ENCODE measurements at regions not wholly inside any gene's neighbourhood (a gene's known extent, or its start where the extent isn't known, plus 50 kb on each side); places are given as distances from the start of the nearest gene placed in this dataset.

GRCh38 chr3:86282106-86282787 lies 708.7 kb downstream of the VGLL3 start:
- DNase-seq (ENCODE audit: low spot score): no peak

DNA sequence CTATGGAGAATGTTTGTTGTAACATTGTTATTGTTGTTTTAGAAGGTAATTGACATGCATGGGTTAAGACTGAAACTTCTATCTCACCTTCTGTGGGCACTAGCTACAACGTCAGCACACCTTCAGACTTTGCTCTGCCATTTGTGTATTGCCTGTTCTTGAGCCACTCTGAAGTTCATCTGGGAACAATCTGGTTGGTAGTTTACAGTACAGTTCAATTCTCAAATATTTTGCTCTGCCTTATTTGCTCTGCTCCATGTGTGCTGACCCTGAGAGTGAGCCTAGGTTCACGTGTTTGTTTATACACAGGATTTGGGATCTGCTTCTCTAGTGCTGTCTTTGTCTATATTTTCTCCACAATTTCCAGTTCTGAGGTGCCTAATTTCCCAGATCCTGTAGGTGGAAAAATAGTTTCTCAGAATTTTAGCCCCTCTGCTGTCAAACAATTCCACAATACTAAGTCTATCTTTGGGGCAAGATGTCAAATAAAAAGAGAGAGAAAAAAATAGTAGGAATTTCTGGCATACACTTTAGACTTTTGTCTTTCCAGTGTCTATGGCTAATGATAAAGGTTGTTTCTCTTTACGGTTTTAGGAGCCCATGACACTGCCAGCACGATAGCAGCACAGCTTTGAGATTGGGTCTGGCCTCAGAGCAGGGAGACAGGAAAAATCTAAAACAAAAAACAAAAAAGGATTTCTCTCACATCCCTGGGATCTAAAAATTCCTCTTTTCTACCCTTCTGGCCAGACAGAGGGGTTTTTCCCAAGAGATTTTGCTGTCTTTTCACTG lies 721.4 kb downstream of the VGLL3 start:
- DNase-seq (ENCODE audit: low spot score): no peak

- DNase-seq (ENCODE audit: low spot score): no peak
These were observed 732.9 kb downstream of the VGLL3 start for GRCh38 chr3:86257955-86258641.

DNA sequence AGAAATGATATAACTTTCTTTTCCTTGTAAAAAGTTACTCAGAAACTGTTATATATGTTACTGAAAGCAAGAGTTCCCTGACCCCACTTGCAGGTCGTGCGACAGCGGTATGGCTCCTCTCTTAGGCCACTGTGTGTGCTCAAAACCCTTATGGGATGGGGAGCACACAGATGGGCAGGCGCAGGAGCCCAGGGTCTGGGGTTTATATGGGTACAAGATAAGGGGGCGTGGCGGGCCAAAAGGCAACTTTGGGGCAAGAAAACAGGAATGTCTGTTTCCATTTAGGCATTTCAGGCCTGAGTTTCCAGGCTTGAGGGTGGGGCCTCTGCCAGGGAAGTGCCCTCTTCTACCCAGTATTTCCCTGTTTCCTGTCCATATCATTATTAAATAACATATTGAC lies 736.5 kb downstream of the VGLL3 start:
- DNase-seq (ENCODE audit: low spot score): no peak

DNA sequence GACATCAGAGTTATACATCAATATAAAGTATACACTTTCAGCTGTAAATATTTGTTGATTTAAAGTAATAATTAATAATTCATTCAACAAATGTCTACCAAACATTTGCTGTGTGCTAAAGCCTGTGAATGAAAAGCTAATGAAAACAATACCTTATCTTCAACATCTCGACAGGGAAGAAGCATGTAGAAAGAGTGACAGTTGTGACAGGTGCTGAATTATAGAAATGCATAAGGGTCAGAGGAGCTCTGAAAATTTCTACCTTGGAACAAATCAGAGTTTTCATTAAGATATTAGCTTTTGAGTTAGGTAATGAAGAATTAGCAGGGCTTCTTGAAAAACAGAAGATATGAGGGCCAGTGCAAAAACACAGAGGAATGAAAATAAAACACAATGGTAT lies 739.2 kb downstream of the VGLL3 start:
- no peak for DNase-seq (ENCODE audit: low spot score)

GRCh38 chr3:86249833-86250232 lies 741.1 kb downstream of the VGLL3 start:
- no peak for DNase-seq (ENCODE audit: low spot score)

- peak; percentile 1 for DNase-seq (ENCODE audit: low spot score)
These were observed 745.6 kb downstream of the VGLL3 start for GRCh38 chr3:86245360-86245759.

DNA sequence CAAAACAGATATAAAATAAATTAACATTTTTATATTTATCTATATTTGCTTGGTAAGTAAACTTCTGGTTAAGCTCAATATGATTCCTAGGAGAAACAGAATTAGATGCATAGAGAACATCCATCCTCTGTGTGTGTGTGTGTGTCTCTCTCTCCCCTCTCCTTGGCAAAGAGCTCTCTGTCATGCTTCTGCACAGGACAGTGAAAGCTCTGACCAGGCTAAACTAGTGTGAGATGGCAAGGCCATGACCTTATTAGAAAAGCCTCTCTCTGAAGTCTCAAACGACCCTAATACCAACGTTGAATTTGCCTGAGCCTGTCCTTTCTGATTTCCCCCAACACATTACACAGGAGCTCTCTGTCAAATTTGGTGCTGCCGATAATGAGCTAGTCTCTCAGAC lies 746.0 kb downstream of the VGLL3 start:
- DNase-seq (ENCODE audit: low spot score): no peak

DNA sequence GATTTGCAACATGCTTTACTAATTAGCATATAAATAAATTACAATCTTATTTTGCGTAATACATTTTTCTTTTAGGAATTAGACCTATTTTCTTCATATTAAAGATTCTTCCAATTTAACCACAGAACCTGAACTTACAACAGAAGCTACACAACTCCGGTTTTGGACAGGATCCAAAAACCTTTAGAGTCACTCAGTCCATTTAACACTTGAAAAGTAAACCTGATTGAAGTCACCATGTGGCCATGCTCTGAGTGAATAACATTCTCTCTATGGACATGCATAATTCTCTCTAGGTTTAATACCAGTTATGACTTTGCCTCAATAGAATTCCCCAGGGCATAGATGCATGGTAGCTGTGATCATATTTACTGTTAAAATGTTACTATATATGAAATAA lies 751.0 kb downstream of the VGLL3 start:
- no peak for DNase-seq (ENCODE audit: low spot score)

GRCh38 chr3:86234506-86235254 lies 756.3 kb downstream of the VGLL3 start:
- no peak for DNase-seq (ENCODE audit: low spot score)

GRCh38 chr3:86230762-86231161 lies 760.2 kb downstream of the VGLL3 start:
- no peak for DNase-seq (ENCODE audit: low spot score)

- no peak for DNase-seq (ENCODE audit: low spot score)
These were observed 761.2 kb downstream of the VGLL3 start for GRCh38 chr3:86229775-86230094.

DNA sequence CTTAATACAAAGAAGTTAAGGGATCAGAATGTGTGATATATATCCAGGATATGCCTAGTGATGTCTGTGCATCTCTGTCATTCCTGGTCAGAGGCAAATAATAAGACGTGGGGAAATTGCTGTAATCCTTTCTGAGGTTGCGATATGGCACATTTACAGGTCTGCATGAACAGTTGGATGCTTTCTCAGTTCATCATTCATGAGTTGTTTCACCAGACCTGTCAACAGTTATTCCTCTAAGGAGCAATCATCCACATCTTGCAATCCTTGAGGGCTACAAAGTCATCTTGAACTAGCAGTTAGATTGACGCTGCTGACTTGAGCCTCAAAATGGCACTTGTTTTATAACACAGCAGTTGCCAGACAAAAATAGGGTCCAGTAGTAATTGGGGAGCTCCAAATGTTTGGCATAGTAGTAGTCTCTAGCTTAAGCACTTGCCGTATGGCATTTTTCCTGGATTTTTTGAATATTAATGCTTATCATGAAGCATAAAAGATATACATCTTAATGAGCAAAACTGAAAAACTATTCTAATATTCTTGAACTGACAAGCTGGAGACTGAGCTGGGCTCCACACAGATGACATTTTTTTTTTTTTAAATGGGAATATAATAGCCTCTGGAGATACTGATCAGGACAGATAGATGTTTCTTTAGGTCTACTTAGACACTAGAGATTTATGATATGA lies 761.7 kb downstream of the VGLL3 start:
- no peak for DNase-seq (ENCODE audit: low spot score)

- DNase-seq (ENCODE audit: low spot score): no peak
These were observed 762.8 kb downstream of the VGLL3 start for GRCh38 chr3:86228101-86228500.

GRCh38 chr3:86225461-86225860 lies 765.5 kb downstream of the VGLL3 start:
- no peak for DNase-seq (ENCODE audit: low spot score)

DNA sequence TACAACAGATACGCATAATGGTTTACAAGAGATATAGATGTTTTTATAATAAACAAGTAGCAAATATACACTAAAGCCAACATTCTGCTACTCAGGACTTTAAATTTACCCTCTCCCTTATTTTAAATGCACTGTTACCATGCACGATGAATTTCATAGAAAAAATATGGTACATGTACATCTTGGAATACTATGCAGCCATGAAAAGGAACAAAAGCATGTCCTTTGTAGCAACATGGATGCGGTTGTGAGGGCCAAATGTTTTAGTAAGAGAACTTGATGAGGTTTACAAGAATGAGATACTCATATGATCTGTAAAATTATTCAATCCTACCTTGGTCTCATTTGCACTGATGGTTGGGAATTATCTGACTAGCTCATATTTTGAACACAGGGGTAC lies 769.3 kb downstream of the VGLL3 start:
- DNase-seq (ENCODE audit: low spot score): no peak

GRCh38 chr3:86208772-86209171 lies 782.2 kb downstream of the VGLL3 start:
- no peak for DNase-seq (ENCODE audit: low spot score)

DNA sequence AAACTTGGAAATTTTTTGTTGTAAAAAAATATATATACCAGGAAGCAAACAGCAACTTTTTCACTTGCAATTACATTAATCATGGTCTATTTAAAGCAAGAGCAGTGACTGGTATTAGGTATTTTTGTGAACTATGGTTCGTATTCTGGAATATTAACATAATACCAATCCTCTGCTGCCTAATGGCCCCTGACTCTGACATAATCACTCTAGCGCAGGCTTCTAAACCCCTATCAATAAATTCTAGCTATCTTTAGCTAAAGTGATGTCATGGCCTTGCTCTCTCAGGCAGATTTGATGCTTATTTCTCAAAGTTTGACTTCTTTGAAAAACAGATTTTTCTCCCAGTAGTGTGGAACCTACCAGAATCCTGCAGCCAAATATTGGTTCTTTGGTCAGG lies 808.3 kb downstream of the VGLL3 start:
- DNase-seq (ENCODE audit: low spot score): no peak

DNA sequence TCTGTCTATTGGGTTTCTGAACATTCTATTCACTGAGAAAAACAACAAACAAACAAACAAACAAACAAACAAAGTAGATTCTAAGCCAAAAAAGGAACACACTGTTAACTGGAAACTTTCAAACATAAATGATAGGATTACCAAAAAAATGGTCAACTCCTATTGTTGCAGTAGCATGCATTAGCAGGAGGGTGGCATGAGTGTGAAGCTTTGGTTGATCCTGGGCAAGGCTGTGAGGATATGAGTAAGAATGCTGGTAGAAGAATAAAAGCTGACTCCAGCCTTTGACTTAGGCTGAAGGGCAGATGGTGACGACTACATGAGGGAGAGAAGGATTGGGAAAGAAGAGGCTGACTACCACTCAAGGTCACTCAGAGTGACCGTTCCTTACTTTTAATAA lies 810.3 kb downstream of the VGLL3 start:
- peak; percentile 10 for DNase-seq (ENCODE audit: low spot score)

GRCh38 chr3:86178095-86178494 lies 812.9 kb downstream of the VGLL3 start:
- DNase-seq (ENCODE audit: low spot score): no peak

DNA sequence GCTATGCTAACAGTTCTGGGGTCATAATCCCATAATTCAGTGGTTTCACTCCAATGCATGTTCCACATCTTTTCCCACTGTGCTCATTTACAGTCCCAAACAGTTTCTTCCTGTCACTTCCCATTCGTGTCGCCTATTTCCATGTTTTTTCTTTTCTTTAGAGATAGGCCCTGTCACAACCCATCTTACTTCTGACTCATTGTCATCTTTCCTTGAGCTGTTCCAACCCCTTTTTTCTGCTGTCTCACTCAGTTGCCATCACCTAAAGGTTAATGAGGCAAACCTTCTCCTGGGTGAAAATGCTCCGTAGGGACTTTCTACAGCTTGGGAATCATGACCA lies 814.5 kb downstream of the VGLL3 start:
- no peak for DNase-seq (ENCODE audit: low spot score)
